ENCODE measurements at regions not wholly inside any gene's neighbourhood (a gene's known extent, or its start where the extent isn't known, plus 50 kb on each side); places are given as distances from the start of the nearest gene placed in this dataset.
"Not testable (repeated sequence)": the region's sequence is repeated elsewhere in the genome, so short reads cannot be mapped to it uniquely, and the experiment has no call there.

DNA sequence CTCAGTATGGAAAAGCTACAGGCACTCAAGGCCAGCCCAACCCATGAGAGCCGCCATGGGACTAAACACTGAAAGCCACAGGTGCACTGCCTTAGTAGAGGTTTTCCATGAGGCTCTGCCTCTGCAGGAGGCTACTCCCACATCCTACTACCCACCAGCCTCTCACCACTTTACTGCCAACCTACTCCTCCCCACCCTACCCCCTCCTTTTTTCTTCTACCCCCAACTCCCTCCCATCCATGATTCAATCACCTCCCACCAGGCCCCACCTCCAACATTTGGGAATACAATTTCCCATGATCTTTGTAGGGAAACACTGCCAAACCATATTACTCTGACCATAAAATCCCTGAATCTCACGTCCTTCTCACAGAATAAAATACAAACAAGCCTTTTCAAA lies 101.6 kb upstream of the CTSV start:
- no peak overlapping the region for H3K9ac ChIP-seq
- no peaks in the 10 kb centered on the region for H3K79me2 ChIP-seq (ENCODE audit: insufficient read depth)
- no peaks in the 10 kb centered on the region for H3K9me2 ChIP-seq
- H3K4me2 ChIP-seq, result no peak overlapping the region
- no peaks in the 10 kb centered on the region for H4K20me1 ChIP-seq (ENCODE audit: insufficient read depth)
- no peak for TF ChIP-seq CHD2 (IDR thresholded peaks at IDR 0.05; ENCODE audit: low read length, partially characterized antibody)
- no peak for TF ChIP-seq MXI1 (IDR thresholded peaks at IDR 0.05; ENCODE audit: low read depth, low read length)
- TF ChIP-seq, protein P1, sequence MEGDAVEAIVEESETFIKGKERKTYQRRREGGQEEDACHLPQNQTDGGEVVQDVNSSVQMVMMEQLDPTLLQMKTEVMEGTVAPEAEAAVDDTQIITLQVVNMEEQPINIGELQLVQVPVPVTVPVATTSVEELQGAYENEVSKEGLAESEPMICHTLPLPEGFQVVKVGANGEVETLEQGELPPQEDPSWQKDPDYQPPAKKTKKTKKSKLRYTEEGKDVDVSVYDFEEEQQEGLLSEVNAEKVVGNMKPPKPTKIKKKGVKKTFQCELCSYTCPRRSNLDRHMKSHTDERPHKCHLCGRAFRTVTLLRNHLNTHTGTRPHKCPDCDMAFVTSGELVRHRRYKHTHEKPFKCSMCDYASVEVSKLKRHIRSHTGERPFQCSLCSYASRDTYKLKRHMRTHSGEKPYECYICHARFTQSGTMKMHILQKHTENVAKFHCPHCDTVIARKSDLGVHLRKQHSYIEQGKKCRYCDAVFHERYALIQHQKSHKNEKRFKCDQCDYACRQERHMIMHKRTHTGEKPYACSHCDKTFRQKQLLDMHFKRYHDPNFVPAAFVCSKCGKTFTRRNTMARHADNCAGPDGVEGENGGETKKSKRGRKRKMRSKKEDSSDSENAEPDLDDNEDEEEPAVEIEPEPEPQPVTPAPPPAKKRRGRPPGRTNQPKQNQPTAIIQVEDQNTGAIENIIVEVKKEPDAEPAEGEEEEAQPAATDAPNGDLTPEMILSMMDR (IDR thresholded peaks at IDR 0.05), result no peak
- TF ChIP-seq GABPA (IDR thresholded peaks at IDR 0.05; ENCODE audit: low read depth), result no peak
- TF ChIP-seq RXRA (IDR thresholded peaks at IDR 0.05; ENCODE audit: borderline replicate concordance, low read depth), result no peak
- TF ChIP-seq, protein P2, sequence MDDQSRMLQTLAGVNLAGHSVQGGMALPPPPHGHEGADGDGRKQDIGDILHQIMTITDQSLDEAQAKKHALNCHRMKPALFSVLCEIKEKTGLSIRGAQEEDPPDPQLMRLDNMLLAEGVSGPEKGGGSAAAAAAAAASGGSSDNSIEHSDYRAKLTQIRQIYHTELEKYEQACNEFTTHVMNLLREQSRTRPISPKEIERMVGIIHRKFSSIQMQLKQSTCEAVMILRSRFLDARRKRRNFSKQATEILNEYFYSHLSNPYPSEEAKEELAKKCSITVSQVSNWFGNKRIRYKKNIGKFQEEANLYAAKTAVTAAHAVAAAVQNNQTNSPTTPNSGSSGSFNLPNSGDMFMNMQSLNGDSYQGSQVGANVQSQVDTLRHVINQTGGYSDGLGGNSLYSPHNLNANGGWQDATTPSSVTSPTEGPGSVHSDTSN (IDR thresholded peaks at IDR 0.05), result no peak
- H3K4me1 ChIP-seq (ENCODE audit: control insufficient read depth in 1 of 2, insufficient read depth in 2 of 2, low read depth in 1 of 2, low read length in 1 of 2), result no peaks in the 10 kb centered on the region
- ChIA-PET POLR2A (no interaction called here), CTCF (no interaction called here)
- no peak overlapping the region for H3K27ac ChIP-seq (ENCODE audit: low read depth in 2 of 2, low read length in 1 of 2)
- DNase-seq, result no peak
- H2AFZ ChIP-seq (ENCODE audit: low read depth), result no peak overlapping the region
- 0% methylated on average over 1 of the region's 2 CpGs for WGBS (ENCODE audit: low lambda C conversion rate)
- no peaks in the 10 kb centered on the region for H3K36me3 ChIP-seq (replicated peaks in 1 of 2; ENCODE audit: control insufficient read depth in 1 of 2, insufficient read depth in 2 of 2, low read length in 1 of 2)
- no peaks in the 10 kb centered on the region for H3K27me3 ChIP-seq (ENCODE audit: insufficient read depth)
- no peak overlapping the region for H3K4me3 ChIP-seq (ENCODE audit: low read depth in 2 of 2, low read length in 1 of 2)
- no peaks in the 10 kb centered on the region for H3K9me3 ChIP-seq
- H3F3A ChIP-seq (replicated peaks; ENCODE audit: insufficient read depth), result no peaks in the 10 kb centered on the region

DNA sequence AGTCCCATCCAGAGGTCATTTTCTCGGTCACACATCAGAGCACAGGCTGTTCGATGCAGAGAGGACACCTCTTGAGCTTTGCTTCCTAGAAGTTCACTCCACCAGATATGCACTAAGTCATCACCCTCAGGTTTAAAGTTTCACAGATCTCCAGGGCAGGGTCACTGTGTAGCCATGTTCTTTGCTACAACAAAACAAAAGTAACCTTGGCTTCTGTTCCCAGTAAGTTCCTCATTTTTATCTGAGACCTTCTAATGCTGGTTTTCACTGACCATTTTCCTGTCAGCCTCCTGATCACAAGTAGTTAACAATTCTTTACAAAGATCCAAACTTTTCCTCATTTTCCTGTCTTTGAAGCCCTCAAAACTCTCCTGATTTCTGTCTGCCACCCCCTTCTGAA lies 97.5 kb upstream of the CTSV start:
- H3K4me2 ChIP-seq, result no peak overlapping the region
- no peaks in the 10 kb centered on the region for H3K79me2 ChIP-seq (ENCODE audit: insufficient read depth)
- H3K4me1 ChIP-seq (ENCODE audit: control insufficient read depth in 1 of 2, insufficient read depth in 2 of 2, low read depth in 1 of 2, low read length in 1 of 2), result no peaks in the 10 kb centered on the region
- 60% methylated on average over 2 of the region's 2 CpGs for WGBS (ENCODE audit: low lambda C conversion rate)
- H3K27me3 ChIP-seq (ENCODE audit: insufficient read depth), result no peaks in the 10 kb centered on the region
- H3F3A ChIP-seq (replicated peaks; ENCODE audit: insufficient read depth), result no peaks in the 10 kb centered on the region
- no peaks in the 10 kb centered on the region for H4K20me1 ChIP-seq (ENCODE audit: insufficient read depth)
- TF ChIP-seq SMC3 (IDR thresholded peaks at IDR 0.05; ENCODE audit: low read depth, low read length) (no peak), EZH2phosphoT487 (IDR thresholded peaks at IDR 0.05; ENCODE audit: borderline replicate concordance, low read depth) (no peak), NFIC (IDR thresholded peaks at IDR 0.05; ENCODE audit: borderline replicate concordance) (no peak), ELF1 (IDR thresholded peaks at IDR 0.05) (no peak), TAF1 (IDR thresholded peaks at IDR 0.05; ENCODE audit: borderline replicate concordance, low read depth, low read length) (no peak), FOXM1 (IDR thresholded peaks at IDR 0.05; ENCODE audit: low read depth) (no peak), GATA2 (CRISPR knock-in tag; IDR thresholded peaks at IDR 0.05) (no peak)
- TF ChIP-seq, protein P3, sequence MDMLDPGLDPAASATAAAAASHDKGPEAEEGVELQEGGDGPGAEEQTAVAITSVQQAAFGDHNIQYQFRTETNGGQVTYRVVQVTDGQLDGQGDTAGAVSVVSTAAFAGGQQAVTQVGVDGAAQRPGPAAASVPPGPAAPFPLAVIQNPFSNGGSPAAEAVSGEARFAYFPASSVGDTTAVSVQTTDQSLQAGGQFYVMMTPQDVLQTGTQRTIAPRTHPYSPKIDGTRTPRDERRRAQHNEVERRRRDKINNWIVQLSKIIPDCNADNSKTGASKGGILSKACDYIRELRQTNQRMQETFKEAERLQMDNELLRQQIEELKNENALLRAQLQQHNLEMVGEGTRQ (IDR thresholded peaks at IDR 0.05; ENCODE audit: borderline replicate concordance, low read depth, low read length), result no peak
- H3K27ac ChIP-seq (ENCODE audit: low read depth in 2 of 2, low read length in 1 of 2), result no peak overlapping the region
- H3K9me3 ChIP-seq, result no peaks in the 10 kb centered on the region
- H3K9ac ChIP-seq, result no peak overlapping the region
- H3K4me3 ChIP-seq (ENCODE audit: low read depth in 2 of 2, low read length in 1 of 2), result no peak overlapping the region
- no peak for DNase-seq
- H2AFZ ChIP-seq (ENCODE audit: low read depth), result no peak overlapping the region
- ChIA-PET CTCF (no interaction called here), POLR2A (no interaction called here)
- H3K9me2 ChIP-seq, result no peaks in the 10 kb centered on the region
- H3K36me3 ChIP-seq (replicated peaks in 1 of 2; ENCODE audit: control insufficient read depth in 1 of 2, insufficient read depth in 2 of 2, low read length in 1 of 2), result no peaks in the 10 kb centered on the region

DNA sequence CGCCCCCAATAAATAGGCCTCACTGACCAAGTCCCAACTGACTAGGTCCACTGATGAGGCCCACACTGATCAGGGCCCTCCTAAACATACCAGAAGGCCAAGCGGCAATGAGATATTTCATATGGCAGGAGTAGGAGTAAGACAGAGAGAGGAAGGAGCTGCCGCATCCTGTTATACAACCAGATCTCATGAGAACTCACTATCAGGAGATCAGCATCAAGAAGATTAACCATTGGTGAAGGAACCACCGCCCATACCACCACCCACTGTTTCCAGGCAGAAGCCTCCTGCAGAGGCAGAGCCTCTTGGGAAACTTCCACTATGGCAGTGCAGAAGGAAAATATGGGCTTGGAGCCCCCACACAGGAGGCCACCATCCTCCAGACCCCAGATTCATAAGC lies 95.0 kb upstream of the CTSV start:
- H3F3A ChIP-seq (replicated peaks; ENCODE audit: insufficient read depth); H3K9me3 ChIP-seq; H3K27ac ChIP-seq (ENCODE audit: low read depth in 2 of 2, low read length in 1 of 2); H3K9me2 ChIP-seq; H3K4me2 ChIP-seq; H3K27me3 ChIP-seq (ENCODE audit: insufficient read depth); H3K9ac ChIP-seq; DNase-seq; H3K36me3 ChIP-seq (replicated peaks in 1 of 2; ENCODE audit: control insufficient read depth in 1 of 2, insufficient read depth in 2 of 2, low read length in 1 of 2); H3K4me1 ChIP-seq (ENCODE audit: control insufficient read depth in 1 of 2, insufficient read depth in 2 of 2, low read depth in 1 of 2, low read length in 1 of 2); POLR2A ChIA-PET; H3K79me2 ChIP-seq (ENCODE audit: insufficient read depth); H3K4me3 ChIP-seq (ENCODE audit: low read depth in 2 of 2, low read length in 1 of 2); CTCF ChIA-PET; H2AFZ ChIP-seq (ENCODE audit: low read depth); H4K20me1 ChIP-seq (ENCODE audit: insufficient read depth): not testable (repeated sequence)
- 70% methylated on average over 3 of the region's 4 CpGs for WGBS (ENCODE audit: low lambda C conversion rate)

Data from SK-N-SH (cell line).